Body of pancreas (tissue), 4 donors: ENCODE measurements at regions not wholly inside any gene's neighbourhood (a gene's known extent, or its start where the extent isn't known, plus 50 kb on each side); places are given as distances from the start of the nearest gene placed in this dataset.
"Not testable (repeated sequence)": the region's sequence is repeated elsewhere in the genome, so short reads cannot be mapped to it uniquely, and the experiment has no call there.

Experiments used
- ATAC-seq: fragments of 150-250 bp; one replicate; pipeline ENCODE4 v1.9.1; 2016
- DNase-seq, 4 donors: peaks; one replicate each; pipeline ENCODE4 v3.0.0-alpha.2; 2019
- H3K27ac ChIP-seq, 4 donors: fragments of 200-600 bp; sonication (generic); 1 replicate in 3 of 4; 2 replicates in 1 of 4; pipeline versions ENCODE4 v1.5.1 to v1.6.1; 2016 to 2019; ENCODE audit warnings: mild to moderate bottlenecking in 1 of 4, mixed read lengths in 1 of 4, moderate library complexity in 1 of 4
- H3K27me3 ChIP-seq, 2 donors: fragments of 200-600 bp; sonication (generic); one replicate each; pipeline ENCODE4 v1.6.0; 2016; ENCODE audit warnings: mild to moderate bottlenecking in 1 of 2
- H3K36me3 ChIP-seq, 2 donors: fragments of 200-600 bp; sonication (generic); replicated peaks in 1 of 2; 2 replicates each; pipeline ENCODE4 v1.5.1; 2016; ENCODE audit warnings: low read depth in 2 of 2; ENCODE audit not compliant: insufficient read depth in 1 of 2
- H3K4me1 ChIP-seq: fragments of 200-600 bp; sonication (generic); one replicate; pipeline ENCODE4 v1.6.0; 2016
- H3K4me3 ChIP-seq, 2 donors: fragments of 200-600 bp; sonication (generic); 1 replicate in 1 of 2; 2 replicates in 1 of 2; pipeline ENCODE4 v1.5.1; 2016 to 2019
- H3K9me3 ChIP-seq, 3 donors: fragments of 200-600 bp; sonication (generic); 1 replicate in 2 of 3; 2 replicates in 1 of 3; pipeline ENCODE4 v1.5.1; 2016
- POLR2A ChIP-seq, 3 donors: fragments of 450-650 bp; IDR thresholded peaks; one replicate each; pipeline ENCODE4 v1.6.1; 2016; ENCODE audit warnings: antibody characterized with exemption in 3 of 3, mild to moderate bottlenecking in 2 of 3
- WGBS, 2 donors: methylation state at CpG; one replicate each; pipeline ENCODE4 v1.1.5; 2017; 5-methylcytosine and 5-hydroxymethylcytosine counted together
- intact Hi-C: fragments of 100-400 bp; cut with DNase I; formaldehyde crosslinking; loops from one replicate; pipeline ENCODE4 v1.15.1; 2023
- TF ChIP-seq, protein P1 (sequence below), 7 experiments: fragments of 450-650 bp in 4 of 7; fragments of 200-600 bp in 3 of 7; sonication (generic) in 3 of 7; IDR thresholded peaks; one replicate each; pipeline ENCODE4 v1.5.1; 2016 to 2019; ENCODE audit warnings: antibody characterized with exemption in 7 of 7

DNA sequence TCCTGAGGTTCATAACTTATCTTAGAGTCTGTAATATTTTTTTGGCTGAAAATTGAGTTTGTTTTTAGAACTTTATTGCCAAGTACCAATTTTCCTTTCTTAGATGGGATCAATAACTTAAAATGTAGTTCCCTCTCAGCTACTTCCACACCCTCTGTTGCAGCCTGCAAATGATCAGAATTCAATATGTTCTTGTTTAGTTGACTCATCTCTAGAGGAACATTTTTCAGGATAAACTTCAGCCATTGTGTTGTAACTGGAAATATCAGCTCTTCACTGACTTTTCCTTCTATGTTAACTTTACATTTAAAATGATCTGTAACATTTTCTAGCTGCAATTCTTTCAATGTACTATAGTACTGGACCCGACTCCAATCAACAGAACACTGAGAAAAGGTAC is 115.7 kb downstream of the ESM1 start:
- 57 to 79% methylated on average over 1 of the region's 1 CpG for WGBS, 2 donors
- no peak for DNase-seq
- Histone ChIP-seq H3K9me3 (no peaks in the 10 kb centered on the region), H3K36me3 (no peaks in the 10 kb centered on the region), H3K4me1 (peaks cover 14% of the 10 kb centered on the region), H3K4me3 (no peak overlapping the region), H3K27ac (no peak overlapping the region), H3K27me3 (no peaks in the 10 kb centered on the region)
- no peak for ATAC-seq
- TF ChIP-seq, protein P1, sequence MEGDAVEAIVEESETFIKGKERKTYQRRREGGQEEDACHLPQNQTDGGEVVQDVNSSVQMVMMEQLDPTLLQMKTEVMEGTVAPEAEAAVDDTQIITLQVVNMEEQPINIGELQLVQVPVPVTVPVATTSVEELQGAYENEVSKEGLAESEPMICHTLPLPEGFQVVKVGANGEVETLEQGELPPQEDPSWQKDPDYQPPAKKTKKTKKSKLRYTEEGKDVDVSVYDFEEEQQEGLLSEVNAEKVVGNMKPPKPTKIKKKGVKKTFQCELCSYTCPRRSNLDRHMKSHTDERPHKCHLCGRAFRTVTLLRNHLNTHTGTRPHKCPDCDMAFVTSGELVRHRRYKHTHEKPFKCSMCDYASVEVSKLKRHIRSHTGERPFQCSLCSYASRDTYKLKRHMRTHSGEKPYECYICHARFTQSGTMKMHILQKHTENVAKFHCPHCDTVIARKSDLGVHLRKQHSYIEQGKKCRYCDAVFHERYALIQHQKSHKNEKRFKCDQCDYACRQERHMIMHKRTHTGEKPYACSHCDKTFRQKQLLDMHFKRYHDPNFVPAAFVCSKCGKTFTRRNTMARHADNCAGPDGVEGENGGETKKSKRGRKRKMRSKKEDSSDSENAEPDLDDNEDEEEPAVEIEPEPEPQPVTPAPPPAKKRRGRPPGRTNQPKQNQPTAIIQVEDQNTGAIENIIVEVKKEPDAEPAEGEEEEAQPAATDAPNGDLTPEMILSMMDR (IDR thresholded peaks at IDR 0.05) = no peak
- TF ChIP-seq POLR2A (IDR thresholded peaks at IDR 0.05) = no peak
- intact Hi-C loops = no loop called here

DNA sequence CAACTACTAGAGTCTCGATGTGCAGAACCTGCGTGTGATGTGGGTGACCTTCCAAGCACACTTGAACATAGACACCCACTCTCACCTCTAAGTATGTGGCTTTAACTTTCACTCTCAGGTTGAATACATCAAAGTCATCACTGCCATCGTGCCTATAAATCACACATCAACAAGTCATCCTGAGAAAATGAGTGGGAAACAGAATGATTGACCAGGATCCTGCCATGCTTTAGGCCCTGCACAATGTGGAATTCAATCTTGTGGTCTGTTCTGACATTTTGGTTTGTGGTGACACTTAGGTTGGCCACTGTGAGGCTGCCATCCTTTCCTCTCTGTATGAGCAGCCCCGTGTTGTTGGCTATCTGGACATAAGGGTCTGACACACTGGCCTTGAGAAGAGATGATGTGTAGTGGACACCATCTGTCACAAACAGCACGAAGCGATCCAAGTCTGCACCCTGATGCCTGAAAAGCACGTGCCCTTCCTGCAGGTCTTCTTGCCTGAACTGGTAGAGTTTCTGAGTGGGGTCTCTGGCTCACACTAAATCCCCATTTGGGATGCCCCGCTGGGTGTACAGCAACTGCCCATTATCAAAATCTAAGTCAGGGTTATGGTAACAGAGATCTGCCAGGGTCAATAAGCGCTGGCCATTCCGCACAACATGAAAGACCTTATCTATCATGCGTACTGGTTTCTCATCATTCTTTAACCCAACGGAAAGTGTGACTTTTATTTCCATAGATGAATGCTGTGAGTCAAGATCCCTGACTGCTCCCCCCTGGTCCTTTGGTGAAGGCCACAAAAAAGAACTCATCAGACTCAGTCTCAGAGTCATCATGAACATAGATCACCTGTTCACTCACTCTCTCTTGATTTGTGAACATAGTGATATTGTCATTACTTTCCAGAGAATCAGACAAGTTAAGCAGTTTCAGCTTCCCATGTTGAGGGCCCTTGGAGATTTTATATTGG is 116.6 kb downstream of the ESM1 start:
- ATAC-seq = no peak
- no peaks in the 10 kb centered on the region for H3K27me3 ChIP-seq
- WGBS, 2 donors = 60 to 61% methylated on average over 12 of the region's 12 CpGs
- intact Hi-C loops = no loop called here
- H3K4me3 ChIP-seq = no peak overlapping the region
- H3K36me3 ChIP-seq = no peaks in the 10 kb centered on the region
- no peaks in the 10 kb centered on the region for H3K9me3 ChIP-seq
- peaks cover 9% of the 10 kb centered on the region for H3K4me1 ChIP-seq
- TF ChIP-seq, protein P1 (IDR thresholded peaks at IDR 0.05) = no peak
- no peak for TF ChIP-seq POLR2A (IDR thresholded peaks at IDR 0.05)
- no peak for DNase-seq
- no peak overlapping the region for H3K27ac ChIP-seq

DNA sequence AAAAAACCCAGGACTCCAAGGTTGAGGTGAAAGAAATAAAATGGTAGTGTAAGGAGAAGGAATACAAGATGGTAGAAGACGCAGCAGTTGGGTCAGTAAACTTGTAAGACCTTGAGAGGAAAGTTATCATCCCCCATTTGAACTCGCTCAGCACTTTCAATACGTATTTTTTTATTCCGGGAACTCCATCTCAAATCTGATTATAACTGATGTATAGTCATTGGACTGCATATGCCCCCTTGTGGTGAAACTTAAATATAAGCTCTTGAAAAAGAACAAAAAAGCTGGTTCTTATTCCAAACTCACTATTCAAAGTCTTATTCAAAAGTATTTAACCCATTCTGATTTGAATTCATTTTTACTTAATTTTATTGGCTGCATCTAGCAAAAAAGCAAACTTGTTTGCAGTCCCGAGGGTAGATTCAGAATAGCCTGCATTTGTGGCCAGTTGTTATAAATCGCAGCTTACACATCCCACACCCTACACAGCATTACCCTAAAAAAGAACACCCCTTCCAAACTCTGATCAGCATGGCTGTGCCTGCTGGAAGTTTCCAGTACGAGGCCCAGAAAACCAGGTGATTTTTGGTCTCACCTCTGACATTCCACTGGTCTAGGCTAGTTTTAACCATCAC is 118.0 kb downstream of the ESM1 start:
- no peak for DNase-seq
- Histone ChIP-seq H3K4me1 (peaks cover 5% of the 10 kb centered on the region), H3K27me3 (no peaks in the 10 kb centered on the region), H3K4me3 (no peak overlapping the region), H3K9me3 (no peaks in the 10 kb centered on the region), H3K27ac (no peak overlapping the region), H3K36me3 (no peaks in the 10 kb centered on the region)
- ATAC-seq = peak; percentile 71
- TF ChIP-seq, protein P1 (IDR thresholded peaks at IDR 0.05) = peak in 6 of 7 experiments; percentile 52 to 73 (median 68)
- TF ChIP-seq POLR2A (IDR thresholded peaks at IDR 0.05) = no peak
- intact Hi-C loops = no loop called here
- WGBS, 2 donors = 17 to 18% methylated on average over 7 of the region's 7 CpGs

DNA sequence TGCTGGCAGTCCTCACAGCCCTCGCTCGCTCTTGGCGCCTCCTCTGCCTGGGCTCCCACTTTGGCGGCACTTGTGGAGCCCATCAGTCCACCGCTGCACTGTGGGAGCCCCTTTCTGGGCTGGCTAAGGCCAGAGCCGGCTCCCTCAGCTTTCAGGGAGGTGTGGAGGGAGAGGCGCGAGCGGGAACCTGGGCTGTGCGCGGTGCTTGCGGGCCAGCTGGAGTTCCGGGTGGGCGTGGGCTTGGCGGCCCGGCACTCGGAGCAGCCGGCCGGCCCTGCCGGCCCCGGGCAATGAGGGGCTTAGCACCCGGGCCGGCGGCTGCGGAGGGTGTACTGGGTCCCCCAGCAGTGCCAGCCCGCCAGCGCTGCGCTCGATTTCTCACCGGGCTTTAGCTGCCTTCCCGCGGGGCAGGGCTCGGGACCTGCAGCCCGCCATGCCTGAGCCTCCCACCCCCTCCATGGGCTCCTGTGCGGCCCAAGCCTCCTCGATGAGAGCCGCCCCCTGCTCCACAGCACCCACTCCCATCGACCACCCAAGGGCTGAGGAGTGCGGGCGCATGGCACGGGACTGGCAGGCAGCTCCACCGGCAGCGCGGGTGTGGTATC is 120.4 kb downstream of the ESM1 start:
- 87 to 89% methylated on average over 22 to 35 of the region's 44 CpGs for WGBS, 2 donors
- H3K9me3 ChIP-seq, H3K27ac ChIP-seq, intact Hi-C loops, H3K27me3 ChIP-seq, DNase-seq, H3K4me3 ChIP-seq, H3K4me1 ChIP-seq, ATAC-seq, H3K36me3 ChIP-seq: not testable (repeated sequence)

DNA sequence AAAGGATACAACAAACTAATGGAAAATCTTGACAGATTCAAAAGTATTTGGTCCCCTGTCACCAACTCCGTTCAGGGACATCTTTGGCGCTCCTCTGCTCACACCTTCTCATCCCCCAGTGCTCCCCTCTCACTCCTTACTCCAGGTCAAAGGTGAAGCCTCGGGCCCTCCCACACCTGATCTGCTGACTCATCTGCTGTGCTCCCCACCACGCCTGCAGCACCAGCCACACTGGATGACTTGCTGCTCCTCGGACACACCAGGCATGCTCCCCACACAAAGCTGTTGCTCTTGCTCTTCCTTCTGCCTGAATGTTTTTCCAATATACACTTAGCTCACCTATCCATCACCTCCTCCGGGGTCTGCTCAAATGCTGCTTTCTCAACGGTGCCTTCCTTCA is 123.4 kb downstream of the ESM1 start:
- Histone ChIP-seq H3K27ac (no peak overlapping the region), H3K4me3 (no peak overlapping the region), H3K36me3 (no peaks in the 10 kb centered on the region), H3K9me3 (peaks cover 0 to 9% (median 0%) of the 10 kb centered on the region in 3 donors), H3K27me3 (no peaks in the 10 kb centered on the region), H3K4me1 (peaks cover 5% of the 10 kb centered on the region)
- intact Hi-C loops = no loop called here
- ATAC-seq (no peak), DNase-seq (no peak)
- 68 to 81% methylated on average over 7 of the region's 7 CpGs for WGBS, 2 donors
- TF ChIP-seq POLR2A (IDR thresholded peaks at IDR 0.05) = no peak
- TF ChIP-seq, protein P1 (IDR thresholded peaks at IDR 0.05) = no peak
